Muscle layer of duodenum (tissue), 2 donors: ENCODE measurements at regions not wholly inside any gene's neighbourhood (a gene's known extent, or its start where the extent isn't known, plus 50 kb on each side); places are given as distances from the start of the nearest gene placed in this dataset.

Experiments used
- H3K27ac ChIP-seq: one replicate; pipeline ENCODE4 v1.7.0; 2013; ENCODE audit warnings: mild to moderate bottlenecking, low read length
- H3K27me3 ChIP-seq: one replicate; pipeline ENCODE4 v1.7.0; 2013; ENCODE audit warnings: low read depth, mild to moderate bottlenecking, control low read depth, low read length
- H3K36me3 ChIP-seq, 2 donors: one replicate each; pipeline ENCODE4 v1.7.0; 2013; ENCODE audit warnings: low read length in 2 of 2, control low read depth in 1 of 2, mild to moderate bottlenecking in 1 of 2; ENCODE audit not compliant: insufficient read depth in 2 of 2, control insufficient read depth in 1 of 2
- H3K4me1 ChIP-seq, 2 donors: one replicate each; pipeline ENCODE4 v1.7.0; 2013; ENCODE audit warnings: low read length in 2 of 2, mild to moderate bottlenecking in 2 of 2, control low read depth in 1 of 2, moderate library complexity in 1 of 2; ENCODE audit not compliant: insufficient read depth in 2 of 2, control insufficient read depth in 1 of 2
- H3K4me3 ChIP-seq, 2 donors: one replicate each; pipeline ENCODE4 v1.7.0; 2013; ENCODE audit warnings: low read length in 2 of 2, low read depth in 1 of 2, mild to moderate bottlenecking in 1 of 2
- H3K9me3 ChIP-seq, 2 donors: one replicate each; pipeline ENCODE4 v1.7.0; 2013; ENCODE audit warnings: low read length in 2 of 2, control low read depth in 1 of 2, mild to moderate bottlenecking in 1 of 2; ENCODE audit not compliant: control insufficient read depth in 1 of 2
- donor health status: healthy.

GRCh38 chr2:101624706-101625332 is 72.7 kb upstream of the MAP4K4 start:
- Histone ChIP-seq H3K27ac (no peak overlapping the region), H3K4me1 (no peaks in the 10 kb centered on the region), H3K36me3 (no peaks in the 10 kb centered on the region), H3K9me3 (no peaks in the 10 kb centered on the region), H3K4me3 (no peak overlapping the region), H3K27me3 (no peaks in the 10 kb centered on the region)

GRCh38 chr2:101623031-101623521 is 74.4 kb upstream of the MAP4K4 start:
- Histone ChIP-seq H3K4me3 (no peak overlapping the region), H3K4me1 (peaks cover 0 to 3% of the 10 kb centered on the region in 2 donors), H3K27ac (no peak overlapping the region), H3K9me3 (no peaks in the 10 kb centered on the region), H3K27me3 (no peaks in the 10 kb centered on the region), H3K36me3 (no peaks in the 10 kb centered on the region)

GRCh38 chr2:101622210-101623030 is 75.1 kb upstream of the MAP4K4 start:
- Histone ChIP-seq H3K4me3 (no peak overlapping the region), H3K27ac (no peak overlapping the region), H3K9me3 (no peaks in the 10 kb centered on the region), H3K4me1 (peaks cover 0 to 3% of the 10 kb centered on the region in 2 donors), H3K36me3 (no peaks in the 10 kb centered on the region), H3K27me3 (no peaks in the 10 kb centered on the region)

- Histone ChIP-seq H3K36me3 (no peaks in the 10 kb centered on the region), H3K4me1 (peaks cover 0 to 3% of the 10 kb centered on the region in 2 donors), H3K27ac (no peak overlapping the region), H3K9me3 (no peaks in the 10 kb centered on the region), H3K27me3 (no peaks in the 10 kb centered on the region), H3K4me3 (peak overlapping the region in 1 of 2 donors; percentile 6)
These were observed 78.3 kb upstream of the MAP4K4 start for GRCh38 chr2:101619191-101619591.

- Histone ChIP-seq H3K27me3 (no peaks in the 10 kb centered on the region), H3K36me3 (no peaks in the 10 kb centered on the region), H3K27ac (no peak overlapping the region), H3K4me3 (no peak overlapping the region), H3K9me3 (no peaks in the 10 kb centered on the region), H3K4me1 (peaks cover 3 to 4% of the 10 kb centered on the region in 2 donors)
These were observed 79.7 kb upstream of the MAP4K4 start for GRCh38 chr2:101617796-101618195.

- H3K27ac ChIP-seq, result no peak overlapping the region
- peaks cover 3 to 4% of the 10 kb centered on the region in 2 donors for H3K4me1 ChIP-seq
- no peaks in the 10 kb centered on the region for H3K9me3 ChIP-seq
- no peaks in the 10 kb centered on the region for H3K36me3 ChIP-seq
- H3K4me3 ChIP-seq, result no peak overlapping the region
- no peaks in the 10 kb centered on the region for H3K27me3 ChIP-seq
These were observed 80.3 kb upstream of the MAP4K4 start for GRCh38 chr2:101617188-101617587.

GRCh38 chr2:101614127-101614759 is 83.3 kb upstream of the MAP4K4 start:
- Histone ChIP-seq H3K9me3 (no peaks in the 10 kb centered on the region), H3K4me3 (no peak overlapping the region), H3K36me3 (no peaks in the 10 kb centered on the region), H3K4me1 (peaks cover 3 to 4% of the 10 kb centered on the region in 2 donors), H3K27me3 (no peaks in the 10 kb centered on the region), H3K27ac (no peak overlapping the region)

GRCh38 chr2:101613056-101613704 is 84.3 kb upstream of the MAP4K4 start:
- Histone ChIP-seq H3K4me1 (peaks cover 0 to 4% of the 10 kb centered on the region in 2 donors), H3K9me3 (no peaks in the 10 kb centered on the region), H3K36me3 (no peaks in the 10 kb centered on the region), H3K4me3 (no peak overlapping the region), H3K27ac (no peak overlapping the region), H3K27me3 (no peaks in the 10 kb centered on the region)

GRCh38 chr2:101612019-101612418 is 85.5 kb upstream of the MAP4K4 start:
- Histone ChIP-seq H3K36me3 (no peaks in the 10 kb centered on the region), H3K27ac (no peak overlapping the region), H3K27me3 (no peaks in the 10 kb centered on the region), H3K9me3 (no peaks in the 10 kb centered on the region), H3K4me1 (peaks cover 0 to 4% of the 10 kb centered on the region in 2 donors), H3K4me3 (no peak overlapping the region)

GRCh38 chr2:101610750-101611315 is 86.7 kb upstream of the MAP4K4 start:
- Histone ChIP-seq H3K4me1 (peaks cover 0 to 4% of the 10 kb centered on the region in 2 donors), H3K27me3 (no peaks in the 10 kb centered on the region), H3K36me3 (no peaks in the 10 kb centered on the region)

GRCh38 chr2:101609433-101609832 is 88.1 kb upstream of the MAP4K4 start:
- Histone ChIP-seq H3K9me3 (no peaks in the 10 kb centered on the region), H3K36me3 (no peaks in the 10 kb centered on the region), H3K27me3 (no peaks in the 10 kb centered on the region), H3K4me1 (peaks cover 0 to 4% of the 10 kb centered on the region in 2 donors), H3K4me3 (no peak overlapping the region), H3K27ac (no peak overlapping the region)

More at GRCh38 chr2:101610750-101611315, 86.7 kb upstream of the MAP4K4 start:
- Histone ChIP-seq H3K4me3 (no peak overlapping the region), H3K9me3 (no peaks in the 10 kb centered on the region), H3K27ac (no peak overlapping the region)
